ENCODE measurements at regions not wholly inside any gene's neighbourhood (a gene's known extent, or its start where the extent isn't known, plus 50 kb on each side); places are given as distances from the start of the nearest gene placed in this dataset.

- Histone ChIP-seq H3K4me2 (ENCODE audit: low read length) (no peak overlapping the region), H3K27me3 (ENCODE audit: insufficient read depth, low read length) (no peaks in the 10 kb centered on the region), H3K9ac (ENCODE audit: low read length) (no peak overlapping the region), H3K9me3 (ENCODE audit: low read length) (0 out of 2 replicates have a peak, but pooled peaks cover 3% of the 10 kb centered on the region), H3F3A (ENCODE audit: insufficient read depth, low read length) (no peaks in the 10 kb centered on the region; the same call in 1 of the 2 replicates), H3K79me2 (ENCODE audit: insufficient read depth, low read length) (no peaks in the 10 kb centered on the region), H3K9me2 (ENCODE audit: low read depth, low read length) (no peaks in the 10 kb centered on the region), H3K36me3 (ENCODE audit: insufficient read depth, low read length) (no peaks in the 10 kb centered on the region), H4K20me1 (ENCODE audit: insufficient read depth, low read length) (no peaks in the 10 kb centered on the region), H2AFZ (ENCODE audit: low read length) (no peak overlapping the region), H3K4me3 (ENCODE audit: low read depth, low read length, poor library complexity, severe bottlenecking) (no peak overlapping the region), H3K4me1 (ENCODE audit: insufficient read depth, low read length, severe bottlenecking) (no peaks in the 10 kb centered on the region), H3K27ac (ENCODE audit: low read depth, low read length, poor library complexity, severe bottlenecking) (no peak overlapping the region)
- TF ChIP-seq EZH2 (IDR thresholded peaks at IDR 0.05; ENCODE audit: borderline replicate concordance, low read length), result no peak
- no peak for TF ChIP-seq CTCF (IDR thresholded peaks at IDR 0.05; ENCODE audit: low read length)
Observed at GRCh38 chr5:164376843-164377242, 871.4 kb downstream of the MAT2B start.

- no peak overlapping the region for H2AFZ ChIP-seq (ENCODE audit: low read length)
- no peaks in the 10 kb centered on the region for H3K27me3 ChIP-seq (ENCODE audit: insufficient read depth, low read length)
- no peaks in the 10 kb centered on the region for H4K20me1 ChIP-seq (ENCODE audit: insufficient read depth, low read length)
- H3K9ac ChIP-seq (ENCODE audit: low read length), result no peak overlapping the region
- H3K4me2 ChIP-seq (ENCODE audit: low read length), result no peak overlapping the region
- H3K36me3 ChIP-seq (ENCODE audit: insufficient read depth, low read length), result no peaks in the 10 kb centered on the region
- H3K4me1 ChIP-seq (ENCODE audit: insufficient read depth, low read length, severe bottlenecking), result no peaks in the 10 kb centered on the region
- no peak for TF ChIP-seq CTCF (IDR thresholded peaks at IDR 0.05; ENCODE audit: low read length)
- TF ChIP-seq EZH2 (IDR thresholded peaks at IDR 0.05; ENCODE audit: borderline replicate concordance, low read length), result no peak
- no peak overlapping the region for H3K27ac ChIP-seq (ENCODE audit: low read depth, low read length, poor library complexity, severe bottlenecking)
- H3K79me2 ChIP-seq (ENCODE audit: insufficient read depth, low read length), result no peaks in the 10 kb centered on the region
- 0 out of 2 replicates have a peak, but pooled peaks cover 3% of the 10 kb centered on the region for H3K9me3 ChIP-seq (ENCODE audit: low read length)
- H3F3A ChIP-seq (ENCODE audit: insufficient read depth, low read length), result no peaks in the 10 kb centered on the region; the same call in 1 of the 2 replicates
- H3K4me3 ChIP-seq (ENCODE audit: low read depth, low read length, poor library complexity, severe bottlenecking), result no peak overlapping the region
- no peaks in the 10 kb centered on the region for H3K9me2 ChIP-seq (ENCODE audit: low read depth, low read length)
Observed at GRCh38 chr5:164377746-164378145, 872.3 kb downstream of the MAT2B start.

- H3K9me3 ChIP-seq (ENCODE audit: low read length), result 0 out of 2 replicates have a peak, but pooled peaks cover 3% of the 10 kb centered on the region
- no peak overlapping the region for H2AFZ ChIP-seq (ENCODE audit: low read length)
- TF ChIP-seq EZH2 (IDR thresholded peaks at IDR 0.05; ENCODE audit: borderline replicate concordance, low read length) (no peak), CTCF (IDR thresholded peaks at IDR 0.05; ENCODE audit: low read length) (no peak)
- H3K4me2 ChIP-seq (ENCODE audit: low read length), result no peak overlapping the region
- H3K4me3 ChIP-seq (ENCODE audit: low read depth, low read length, poor library complexity, severe bottlenecking), result no peak overlapping the region
- H3K4me1 ChIP-seq (ENCODE audit: insufficient read depth, low read length, severe bottlenecking), result no peaks in the 10 kb centered on the region
- H3K36me3 ChIP-seq (ENCODE audit: insufficient read depth, low read length), result no peaks in the 10 kb centered on the region
- no peaks in the 10 kb centered on the region for H3K9me2 ChIP-seq (ENCODE audit: low read depth, low read length)
- H3K9ac ChIP-seq (ENCODE audit: low read length), result no peak overlapping the region
- no peaks in the 10 kb centered on the region for H3K79me2 ChIP-seq (ENCODE audit: insufficient read depth, low read length)
- H3K27ac ChIP-seq (ENCODE audit: low read depth, low read length, poor library complexity, severe bottlenecking), result no peak overlapping the region
- H3K27me3 ChIP-seq (ENCODE audit: insufficient read depth, low read length), result no peaks in the 10 kb centered on the region
- H3F3A ChIP-seq (ENCODE audit: insufficient read depth, low read length), result no peaks in the 10 kb centered on the region
- no peaks in the 10 kb centered on the region for H4K20me1 ChIP-seq (ENCODE audit: insufficient read depth, low read length)
Observed at GRCh38 chr5:164383662-164384061, 878.2 kb downstream of the MAT2B start.
